Mesendoderm (in vitro differentiated cells): ENCODE measurements at regions not wholly inside any gene's neighbourhood (a gene's known extent, or its start where the extent isn't known, plus 50 kb on each side); places are given as distances from the start of the nearest gene placed in this dataset.

Experiments
- DNase-seq: peaks from one replicate; pipeline ENCODE4 v3.0.0; 2013
- H2AK5ac ChIP-seq: 2 replicates; pipeline ENCODE4 v1.6.1; 2013; ENCODE audit warnings: low read length, inconsistent platforms
- H2BK120ac ChIP-seq: 2 replicates; pipeline ENCODE4 v1.6.1; 2013; ENCODE audit warnings: low read depth, mild to moderate bottlenecking, low read length, moderate library complexity, mixed read lengths
- H2BK15ac ChIP-seq: replicated peaks from 2 replicates; pipeline ENCODE4 v1.6.1; 2013; ENCODE audit warnings: low read depth, mild to moderate bottlenecking, moderate library complexity
- H2BK5ac ChIP-seq: 2 replicates; pipeline ENCODE4 v1.6.1; 2013; ENCODE audit warnings: low read length, inconsistent platforms
- H3K18ac ChIP-seq: 2 replicates; pipeline ENCODE4 v1.6.1; 2013; ENCODE audit warnings: mild to moderate bottlenecking, low read length, mixed read lengths
- H3K23ac ChIP-seq: one replicate; pipeline ENCODE4 v1.6.1; 2013; ENCODE audit warnings: low read length
- H3K27ac ChIP-seq: 2 replicates; pipeline ENCODE4 v1.5.1; 2013; ENCODE audit warnings: low read depth, mild to moderate bottlenecking, inconsistent platforms, low read length, moderate library complexity
- H3K27me3 ChIP-seq: 2 replicates; pipeline ENCODE4 v1.6.1; 2013; ENCODE audit warnings: low read length, control low read depth, mild to moderate bottlenecking, inconsistent platforms; ENCODE audit not compliant: insufficient read depth, poor library complexity
- H3K36me3 ChIP-seq: 2 replicates; pipeline ENCODE4 v1.6.1; 2013; ENCODE audit warnings: low read length, inconsistent platforms; ENCODE audit not compliant: control insufficient read depth, insufficient read depth
- H3K4ac ChIP-seq: one replicate; pipeline ENCODE4 v1.6.1; 2013; ENCODE audit warnings: low read depth, mild to moderate bottlenecking, low read length, moderate library complexity
- H3K4me1 ChIP-seq: 2 replicates; pipeline ENCODE4 v1.6.1; 2013; ENCODE audit warnings: low read depth, low read length, inconsistent platforms; ENCODE audit not compliant: control insufficient read depth
- H3K4me2 ChIP-seq: 2 replicates; pipeline ENCODE4 v1.6.1; 2013; ENCODE audit warnings: low read length
- H3K4me3 ChIP-seq: 2 replicates; pipeline ENCODE4 v1.5.1; 2013; ENCODE audit warnings: mild to moderate bottlenecking, low read length
- H3K56ac ChIP-seq: one replicate; pipeline ENCODE4 v1.6.1; 2013; ENCODE audit warnings: low read length
- H3K79me1 ChIP-seq: 2 replicates; pipeline ENCODE4 v1.6.1; 2013; ENCODE audit warnings: low read length, inconsistent platforms
- H3K79me2 ChIP-seq: 2 replicates; pipeline ENCODE4 v1.6.1; 2013; ENCODE audit warnings: mild to moderate bottlenecking, low read length; ENCODE audit not compliant: control insufficient read depth, insufficient read depth
- H3K9ac ChIP-seq: 2 replicates; pipeline ENCODE4 v1.6.1; 2013; ENCODE audit warnings: low read length, inconsistent platforms
- H4K5ac ChIP-seq: one replicate; pipeline ENCODE4 v1.6.1; 2013; ENCODE audit warnings: low read length
- H4K8ac ChIP-seq: one replicate; pipeline ENCODE4 v1.6.1; 2013; ENCODE audit warnings: low read depth, mild to moderate bottlenecking, control low read depth, low read length, moderate library complexity
- WGBS: extraction: QIAGEN DNeasy Blood & Tissue Kit; methylation state at CpG from one replicate; pipeline ENCODE4 v1.1.7; 2013; ENCODE audit warnings: low lambda C conversion rate, missing lambda C conversion rate; ENCODE audit not compliant: insufficient coverage; ENCODE audit errors: extremely low coverage; 5-methylcytosine and 5-hydroxymethylcytosine counted together

DNA sequence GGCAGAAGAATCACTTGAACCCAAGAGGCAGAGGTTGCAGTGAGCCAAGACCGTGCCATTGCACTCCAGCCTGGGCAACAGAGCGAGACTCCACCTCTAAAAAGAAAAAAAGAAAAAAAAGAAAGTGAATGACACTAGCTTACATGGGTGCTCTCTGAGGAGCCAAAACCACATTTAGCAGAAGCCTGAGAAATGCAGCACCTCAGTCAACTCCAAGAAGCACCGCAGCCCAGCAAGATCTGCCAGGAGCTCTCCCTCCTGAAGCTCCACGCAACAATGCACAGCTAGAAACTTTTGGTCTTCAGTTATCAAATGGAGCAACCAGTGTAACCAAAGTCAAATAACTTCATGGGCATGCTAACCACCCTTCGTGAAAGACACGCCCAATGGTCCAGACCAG, 229.1 kb downstream of the SETD4 start:
- peaks cover 5% of the 10 kb centered on the region for H3K4me1 ChIP-seq
- no peak overlapping the region for H3K4me3 ChIP-seq
- no peak overlapping the region for H3K9ac ChIP-seq
- H4K5ac ChIP-seq, result no peak overlapping the region
- no peak overlapping the region for H2AK5ac ChIP-seq
- no peak overlapping the region for H3K4ac ChIP-seq
- H4K8ac ChIP-seq, result no peak overlapping the region
- no peak overlapping the region for H3K27ac ChIP-seq
- no peak overlapping the region for H2BK5ac ChIP-seq
- no peak overlapping the region for H3K23ac ChIP-seq
- no peaks in the 10 kb centered on the region for H3K27me3 ChIP-seq
- WGBS, result no CpG with 5 or more reads among the region's 6 CpGs
- no peaks in the 10 kb centered on the region for H3K79me2 ChIP-seq
- no peak overlapping the region for H3K18ac ChIP-seq
- no peak overlapping the region for H3K56ac ChIP-seq
- no peak for DNase-seq
- no peak overlapping the region for H3K4me2 ChIP-seq
- H3K79me1 ChIP-seq, result no peaks in the 10 kb centered on the region
- H2BK15ac ChIP-seq, result no peak overlapping the region
- H3K36me3 ChIP-seq, result no peaks in the 10 kb centered on the region
- H2BK120ac ChIP-seq, result no peak overlapping the region

DNA sequence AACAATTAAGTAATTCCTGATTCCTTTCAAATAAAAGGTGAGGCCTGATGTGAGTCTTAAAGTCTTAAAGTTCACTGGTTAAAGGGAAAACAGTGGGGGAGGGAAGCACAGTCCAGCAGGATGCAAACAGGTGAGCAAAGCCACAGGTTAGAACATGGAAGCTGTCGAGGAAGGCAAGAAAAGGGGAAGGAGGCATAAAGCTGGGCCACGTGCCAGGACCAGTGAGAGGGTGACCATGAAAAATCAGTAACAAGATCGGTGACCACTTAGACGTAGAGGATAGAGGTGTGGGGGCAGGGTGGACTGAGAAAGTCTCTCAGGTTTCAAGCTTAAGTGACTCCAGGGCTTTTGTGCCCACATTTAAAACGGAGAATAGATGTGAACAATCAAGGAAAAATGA, 231.3 kb downstream of the SETD4 start:
- H3K4ac ChIP-seq, result no peak overlapping the region
- peaks cover under 1% of the 10 kb centered on the region for H3K4me1 ChIP-seq
- no peak overlapping the region for H2AK5ac ChIP-seq
- H3K56ac ChIP-seq, result no peak overlapping the region
- no peak overlapping the region for H3K23ac ChIP-seq
- no peaks in the 10 kb centered on the region for H3K36me3 ChIP-seq
- H3K9ac ChIP-seq, result no peak overlapping the region
- no peaks in the 10 kb centered on the region for H3K79me2 ChIP-seq
- H3K27ac ChIP-seq, result no peak overlapping the region
- no peak overlapping the region for H4K8ac ChIP-seq
- no peak overlapping the region for H3K18ac ChIP-seq
- H4K5ac ChIP-seq, result no peak overlapping the region
- no peak overlapping the region for H3K4me3 ChIP-seq
- H2BK5ac ChIP-seq, result no peak overlapping the region
- no peak overlapping the region for H2BK15ac ChIP-seq
- H3K79me1 ChIP-seq, result no peaks in the 10 kb centered on the region
- H3K4me2 ChIP-seq, result no peak overlapping the region
- H3K27me3 ChIP-seq, result no peaks in the 10 kb centered on the region
- no peak for DNase-seq
- WGBS, result no CpG with 5 or more reads among the region's 5 CpGs
- H2BK120ac ChIP-seq, result no peak overlapping the region

DNA sequence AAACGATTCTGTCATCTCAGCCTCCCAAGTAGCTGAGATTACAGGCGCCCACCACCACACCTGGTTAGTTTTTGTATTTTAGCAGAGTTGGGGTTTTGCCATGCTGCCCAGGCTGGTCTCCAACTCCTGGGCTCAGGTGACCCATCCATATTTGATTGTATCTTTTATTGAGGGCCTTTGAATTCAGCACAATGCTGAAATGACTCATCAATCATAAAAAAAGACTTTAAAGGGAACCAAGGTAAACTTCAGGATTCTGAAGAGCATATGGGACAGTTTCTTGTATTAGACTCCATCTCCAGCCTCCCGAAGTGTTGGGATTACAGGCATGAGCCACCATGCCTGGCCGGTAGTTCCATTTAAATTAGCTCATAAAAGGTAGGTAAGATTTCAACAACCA, 232.2 kb downstream of the SETD4 start:
- Histone ChIP-seq H2BK120ac (no peak overlapping the region), H3K36me3 (no peaks in the 10 kb centered on the region), H3K4me1 (no peaks in the 10 kb centered on the region), H3K23ac (no peak overlapping the region), H2BK5ac (no peak overlapping the region), H3K4me3 (no peak overlapping the region), H3K4me2 (no peak overlapping the region), H3K9ac (no peak overlapping the region), H4K8ac (no peak overlapping the region), H3K79me2 (no peaks in the 10 kb centered on the region), H3K4ac (no peak overlapping the region), H3K27ac (no peak overlapping the region), H3K79me1 (no peaks in the 10 kb centered on the region), H3K27me3 (no peaks in the 10 kb centered on the region), H2AK5ac (no peak overlapping the region), H4K5ac (no peak overlapping the region), H2BK15ac (no peak overlapping the region), H3K18ac (no peak overlapping the region), H3K56ac (no peak overlapping the region)
- DNase-seq, result no peak
- WGBS, result no CpG with 5 or more reads among the region's 4 CpGs

DNA sequence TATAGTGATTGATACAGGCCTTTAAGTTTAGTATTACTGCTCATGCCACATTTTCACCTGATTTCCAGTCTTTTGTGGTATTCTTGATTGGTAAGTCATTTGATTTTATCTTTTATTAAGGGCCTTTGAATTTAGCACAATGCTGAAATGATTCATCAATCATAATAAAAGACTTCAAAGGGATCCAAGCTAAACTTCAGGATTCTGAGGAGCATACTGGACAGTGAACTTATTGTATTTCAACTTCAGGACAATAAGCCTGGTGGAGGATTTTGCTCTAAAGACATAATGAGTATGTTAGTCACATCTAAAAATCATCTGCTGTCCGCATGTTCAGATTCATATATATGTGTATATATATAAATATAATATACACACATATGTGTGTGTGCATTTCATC, 233.3 kb downstream of the SETD4 start:
- H3K4me1 ChIP-seq, result no peaks in the 10 kb centered on the region
- no peak overlapping the region for H2AK5ac ChIP-seq
- no peak overlapping the region for H3K27ac ChIP-seq
- H3K79me2 ChIP-seq, result no peaks in the 10 kb centered on the region
- no peak overlapping the region for H3K23ac ChIP-seq
- no peak overlapping the region for H2BK5ac ChIP-seq
- no CpG with 5 or more reads among the region's 1 CpG for WGBS
- no peak overlapping the region for H3K18ac ChIP-seq
- H3K9ac ChIP-seq, result no peak overlapping the region
- no peak overlapping the region for H3K4ac ChIP-seq
- no peaks in the 10 kb centered on the region for H3K36me3 ChIP-seq
- H3K27me3 ChIP-seq, result no peaks in the 10 kb centered on the region
- H3K56ac ChIP-seq, result no peak overlapping the region
- no peak overlapping the region for H3K4me3 ChIP-seq
- H3K79me1 ChIP-seq, result no peaks in the 10 kb centered on the region
- no peak overlapping the region for H3K4me2 ChIP-seq
- H4K8ac ChIP-seq, result no peak overlapping the region
- H2BK120ac ChIP-seq, result no peak overlapping the region
- no peak for DNase-seq
- no peak overlapping the region for H4K5ac ChIP-seq
- no peak overlapping the region for H2BK15ac ChIP-seq

DNA sequence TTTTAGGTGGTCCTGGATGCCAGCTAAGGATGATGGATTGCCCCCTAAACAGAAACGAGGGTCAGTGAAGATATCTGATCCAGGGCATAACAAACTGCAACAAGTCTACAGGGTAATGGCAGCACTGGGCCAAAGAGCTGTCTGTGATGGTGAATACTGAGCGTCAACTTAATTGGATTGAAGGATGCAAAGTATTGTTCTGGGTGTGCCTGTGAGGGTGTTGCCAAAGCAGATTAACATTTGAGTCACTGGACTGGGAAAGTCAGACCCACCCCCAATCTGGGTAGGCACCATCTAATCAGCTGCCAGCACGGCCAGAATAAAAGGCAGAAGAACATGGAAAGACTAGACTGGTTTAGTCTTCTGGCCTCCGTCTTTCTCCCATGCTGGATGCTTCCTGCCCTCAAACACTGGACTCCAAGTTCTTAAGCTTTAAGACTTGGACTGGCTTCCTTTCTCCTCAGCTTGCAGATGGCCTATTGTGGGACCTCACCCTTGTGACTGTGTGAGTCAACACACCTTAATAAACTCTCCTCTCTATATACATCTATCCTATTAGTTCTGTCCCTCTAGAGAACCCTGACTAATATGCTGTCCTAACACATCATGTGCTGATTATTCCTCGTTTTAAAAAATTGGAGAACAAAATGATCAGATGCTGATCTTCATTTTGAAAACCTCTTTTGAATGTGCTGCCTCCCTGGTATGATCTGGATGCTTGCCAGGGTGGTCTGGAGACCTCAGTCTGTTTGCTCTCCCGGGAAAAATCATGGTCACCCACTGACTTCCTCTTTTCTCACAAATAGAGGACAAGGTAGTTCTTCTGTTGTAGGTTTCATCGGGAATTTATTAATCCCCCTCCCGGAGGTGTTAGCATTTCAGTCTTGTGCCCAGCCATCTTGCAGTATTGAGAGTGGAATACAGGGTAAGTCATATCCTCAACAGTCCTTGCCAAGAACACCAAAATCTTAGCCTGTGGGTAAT, 234.7 kb downstream of the SETD4 start:
- H3K9ac ChIP-seq, result no peak overlapping the region
- no peak overlapping the region for H4K8ac ChIP-seq
- no peak overlapping the region for H3K56ac ChIP-seq
- H3K79me1 ChIP-seq, result no peaks in the 10 kb centered on the region
- H4K5ac ChIP-seq, result no peak overlapping the region
- H2BK120ac ChIP-seq, result no peak overlapping the region
- no peak overlapping the region for H3K23ac ChIP-seq
- no peak overlapping the region for H3K4me2 ChIP-seq
- no peak overlapping the region for H3K4me3 ChIP-seq
- H3K4me1 ChIP-seq, result no peaks in the 10 kb centered on the region
- H3K27ac ChIP-seq, result no peak overlapping the region
- H3K18ac ChIP-seq, result no peak overlapping the region
- H3K4ac ChIP-seq, result no peak overlapping the region
- H3K27me3 ChIP-seq, result no peaks in the 10 kb centered on the region
- H2BK15ac ChIP-seq, result no peak overlapping the region
- WGBS, result no CpG with 5 or more reads among the region's 8 CpGs
- H3K79me2 ChIP-seq, result no peaks in the 10 kb centered on the region
- DNase-seq, result no peak
- H2BK5ac ChIP-seq, result no peak overlapping the region
- H3K36me3 ChIP-seq, result no peaks in the 10 kb centered on the region
- no peak overlapping the region for H2AK5ac ChIP-seq

DNA sequence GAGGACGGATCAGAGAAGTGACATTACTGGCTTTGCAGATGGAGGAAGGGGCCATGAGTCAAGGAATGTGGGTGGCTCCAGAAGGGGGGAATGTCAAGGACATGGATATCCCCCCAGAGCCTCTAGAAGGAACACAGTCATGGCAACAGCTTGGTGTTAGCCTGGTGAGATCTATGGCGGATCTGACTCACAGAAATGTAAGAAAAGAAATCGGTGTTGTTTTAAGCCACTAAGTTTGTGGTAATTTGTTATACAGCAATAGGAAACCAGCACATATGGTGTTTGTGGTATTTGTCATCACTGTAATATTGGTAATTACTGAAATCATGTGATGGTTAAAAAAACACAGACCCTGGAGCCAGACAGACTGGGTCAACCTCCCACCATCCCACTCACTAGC, 236.2 kb downstream of the SETD4 start:
- Histone ChIP-seq H3K18ac (no peak overlapping the region), H3K9ac (no peak overlapping the region), H3K4me1 (no peaks in the 10 kb centered on the region), H2BK15ac (no peak overlapping the region), H3K27ac (no peak overlapping the region), H2AK5ac (no peak overlapping the region), H3K79me1 (no peaks in the 10 kb centered on the region), H2BK5ac (no peak overlapping the region), H3K4me2 (no peak overlapping the region), H3K27me3 (no peaks in the 10 kb centered on the region), H3K79me2 (no peaks in the 10 kb centered on the region), H3K4me3 (no peak overlapping the region), H4K5ac (no peak overlapping the region), H3K23ac (no peak overlapping the region), H4K8ac (no peak overlapping the region), H2BK120ac (no peak overlapping the region), H3K36me3 (no peaks in the 10 kb centered on the region), H3K56ac (no peak overlapping the region), H3K4ac (no peak overlapping the region)
- WGBS, result no CpG with 5 or more reads among the region's 3 CpGs
- DNase-seq, result no peak
